CD14-positive monocyte (primary cell): ENCODE measurements at regions not wholly inside any gene's neighbourhood (a gene's known extent, or its start where the extent isn't known, plus 50 kb on each side); places are given as distances from the start of the nearest gene placed in this dataset.

Experiments used
- DNase-seq, 3 donors: peaks; one replicate each; pipeline ENCODE4 v3.0.0-alpha.2; 2011 to 2022
- H2AFZ ChIP-seq: 2 replicates; pipeline ENCODE4 v1.6.0; 2012; ENCODE audit warnings: mild to moderate bottlenecking, low read depth, low read length, inconsistent platforms; ENCODE audit not compliant: insufficient read depth, poor library complexity, severe bottlenecking
- H3K27ac ChIP-seq, 2 donors: 1 replicate in 1 of 2; 2 replicates in 1 of 2; pipeline ENCODE4 v1.5.1; 2012 to 2013; ENCODE audit warnings: low read length in 2 of 2, control low read depth in 1 of 2, inconsistent platforms in 1 of 2, low read depth in 1 of 2, mild to moderate bottlenecking in 1 of 2
- H3K27me3 ChIP-seq, 2 donors: one replicate each; pipeline versions ENCODE4 v1.6.0 to v1.6.1; 2011 to 2013; ENCODE audit warnings: low read length in 2 of 2; ENCODE audit not compliant: control insufficient read depth in 2 of 2, insufficient read depth in 2 of 2
- H3K36me3 ChIP-seq, 2 donors: replicated peaks in 1 of 2; 1 replicate in 1 of 2; 2 replicates in 1 of 2; pipeline versions ENCODE4 v1.5.1 to v1.6.1; 2012 to 2013; ENCODE audit warnings: low read length in 2 of 2, control low read depth in 1 of 2, inconsistent platforms in 1 of 2, mild to moderate bottlenecking in 1 of 2; ENCODE audit not compliant: insufficient read depth in 2 of 2, control insufficient read depth in 1 of 2
- H3K4me1 ChIP-seq, 2 donors: 1 replicate in 1 of 2; 2 replicates in 1 of 2; pipeline versions ENCODE4 v1.5.1 to v1.6.1; 2012 to 2013; ENCODE audit warnings: low read length in 2 of 2, control low read depth in 1 of 2, inconsistent platforms in 1 of 2, mild to moderate bottlenecking in 1 of 2, moderate library complexity in 1 of 2; ENCODE audit not compliant: insufficient read depth in 2 of 2, control insufficient read depth in 1 of 2
- H3K4me2 ChIP-seq: replicated peaks from 2 replicates; pipeline ENCODE3; 2012; ENCODE audit warnings: low read length, moderate library complexity, mild to moderate bottlenecking; ENCODE audit not compliant: poor library complexity, severe bottlenecking; ENCODE audit errors: extremely low read depth
- H3K4me3 ChIP-seq, 3 experiments: fragments of 200-600 bp in 1 of 3; sonication (generic) in 1 of 3; replicated peaks in 1 of 3; 1 replicate in 2 of 3; 2 replicates in 1 of 3; pipeline ENCODE4 v1.5.1; 2011 to 2013; ENCODE audit warnings: low read length in 3 of 3, mild to moderate bottlenecking in 3 of 3, control low read depth in 2 of 3, low read depth in 2 of 3, inconsistent platforms in 1 of 3, moderate library complexity in 1 of 3
- H3K79me2 ChIP-seq: 2 replicates; pipeline ENCODE4 v1.6.0; 2012; ENCODE audit warnings: mild to moderate bottlenecking, control low read depth, inconsistent platforms, low read length, moderate library complexity; ENCODE audit not compliant: insufficient read depth
- H3K9ac ChIP-seq: 2 replicates; pipeline ENCODE4 v1.6.0; 2017; ENCODE audit warnings: low read length, mild to moderate bottlenecking; ENCODE audit not compliant: insufficient read depth, poor library complexity, severe bottlenecking
- H3K9me3 ChIP-seq, 2 donors: replicated peaks in 1 of 2; 1 replicate in 1 of 2; 2 replicates in 1 of 2; pipeline versions ENCODE4 v1.5.1 to v1.6.1; 2012 to 2013; ENCODE audit warnings: low read length in 2 of 2, control low read depth in 1 of 2; ENCODE audit not compliant: control insufficient read depth in 1 of 2, insufficient read depth in 1 of 2
- H4K20me1 ChIP-seq: 2 replicates; pipeline ENCODE4 v1.6.0; 2012; ENCODE audit warnings: mild to moderate bottlenecking, low read length, control low read depth, moderate library complexity; ENCODE audit not compliant: insufficient read depth
- H3K27ac Mint-ChIP-seq, 7 donors: one replicate each; pipeline ENCODE4 v1.8.0; 2020; ENCODE audit warnings: mild to moderate bottlenecking in 7 of 7, mixed read lengths in 7 of 7, moderate library complexity in 6 of 7, inconsistent platforms in 2 of 7
- H3K27me3 Mint-ChIP-seq, 3 donors: one replicate each; pipeline ENCODE4 v1.8.0; 2021 to 2022; ENCODE audit warnings: low read depth in 3 of 3, mild to moderate bottlenecking in 3 of 3, mixed read lengths in 3 of 3, moderate library complexity in 3 of 3, inconsistent platforms in 1 of 3
- H3K36me3 Mint-ChIP-seq, 2 donors: one replicate each; pipeline ENCODE4 v1.8.0; 2020; ENCODE audit warnings: mixed read lengths in 2 of 2, inconsistent platforms in 1 of 2, mild to moderate bottlenecking in 1 of 2
- H3K4me1 Mint-ChIP-seq: one replicate; pipeline ENCODE4 v1.8.0; 2020; ENCODE audit warnings: mild to moderate bottlenecking, mixed read lengths
- H3K4me3 Mint-ChIP-seq, 2 donors: one replicate each; pipeline ENCODE4 v1.8.0; 2020; ENCODE audit warnings: mild to moderate bottlenecking in 2 of 2, mixed read lengths in 2 of 2, moderate library complexity in 1 of 2
- H3K9me3 Mint-ChIP-seq, 7 donors: one replicate each; pipeline ENCODE4 v1.8.0; 2020 to 2022; ENCODE audit warnings: mixed read lengths in 7 of 7, mild to moderate bottlenecking in 6 of 7, moderate library complexity in 6 of 7, inconsistent platforms in 2 of 7
- WGBS: methylation state at CpG from one replicate; pipeline ENCODE4 v1.1.5; 2013; ENCODE audit warnings: missing lambda C conversion rate; ENCODE audit not compliant: insufficient coverage; 5-methylcytosine and 5-hydroxymethylcytosine counted together
- intact Hi-C, 2 donors: fragments of 100-400 bp; cut with micrococcal nuclease; formaldehyde crosslinking; loops; one replicate each; pipeline versions ENCODE4 v1.15.0 to v1.15.1; 2023
- TF ChIP-seq, protein P1 (sequence below): fragments of 200-600 bp; IDR thresholded peaks from one replicate; pipeline ENCODE4 v1.8.0; 2022; ENCODE audit warnings: antibody characterized with exemption, mild to moderate bottlenecking

DNA sequence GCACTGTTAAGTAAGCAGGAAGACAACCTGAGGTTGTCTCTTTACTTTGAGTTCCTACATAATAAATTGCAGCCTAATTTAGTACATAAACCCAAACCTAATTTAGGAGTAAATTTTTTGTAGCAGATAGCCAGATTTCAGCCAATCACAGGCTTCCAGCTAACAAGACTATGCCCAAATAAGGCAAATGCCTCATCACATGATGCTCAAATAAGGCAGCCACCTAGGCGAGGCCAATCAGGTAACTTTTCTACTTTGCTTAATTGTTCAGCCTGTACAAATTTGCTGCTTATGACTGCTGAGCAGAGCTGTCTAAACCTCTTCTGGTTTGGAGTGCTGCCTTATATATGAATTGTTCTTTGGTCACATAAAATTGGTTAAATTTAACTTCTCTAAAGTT is 1118.7 kb upstream of the TMEM132C start:
- H3K9me3 ChIP-seq = peaks cover 0 to 8% of the 10 kb centered on the region in 2 donors
- no peak overlapping the region for H2AFZ ChIP-seq
- intact Hi-C loops = no loop called here
- Mint-ChIP-seq H3K4me1 (peaks cover 8% of the 10 kb centered on the region), H3K36me3 (no peaks in the 10 kb centered on the region), H3K27ac (no peak overlapping the region), H3K4me3 (no peak overlapping the region), H3K27me3 (peaks cover 7 to 15% (median 7%) of the 10 kb centered on the region in 3 donors), H3K9me3 (peaks cover 0 to 7% (median 3%) of the 10 kb centered on the region in 7 donors)
- TF ChIP-seq, protein P1, sequence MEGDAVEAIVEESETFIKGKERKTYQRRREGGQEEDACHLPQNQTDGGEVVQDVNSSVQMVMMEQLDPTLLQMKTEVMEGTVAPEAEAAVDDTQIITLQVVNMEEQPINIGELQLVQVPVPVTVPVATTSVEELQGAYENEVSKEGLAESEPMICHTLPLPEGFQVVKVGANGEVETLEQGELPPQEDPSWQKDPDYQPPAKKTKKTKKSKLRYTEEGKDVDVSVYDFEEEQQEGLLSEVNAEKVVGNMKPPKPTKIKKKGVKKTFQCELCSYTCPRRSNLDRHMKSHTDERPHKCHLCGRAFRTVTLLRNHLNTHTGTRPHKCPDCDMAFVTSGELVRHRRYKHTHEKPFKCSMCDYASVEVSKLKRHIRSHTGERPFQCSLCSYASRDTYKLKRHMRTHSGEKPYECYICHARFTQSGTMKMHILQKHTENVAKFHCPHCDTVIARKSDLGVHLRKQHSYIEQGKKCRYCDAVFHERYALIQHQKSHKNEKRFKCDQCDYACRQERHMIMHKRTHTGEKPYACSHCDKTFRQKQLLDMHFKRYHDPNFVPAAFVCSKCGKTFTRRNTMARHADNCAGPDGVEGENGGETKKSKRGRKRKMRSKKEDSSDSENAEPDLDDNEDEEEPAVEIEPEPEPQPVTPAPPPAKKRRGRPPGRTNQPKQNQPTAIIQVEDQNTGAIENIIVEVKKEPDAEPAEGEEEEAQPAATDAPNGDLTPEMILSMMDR = no peak
- no CpG with 5 or more reads among the region's 1 CpG for WGBS
- no peak for DNase-seq
- H3K9ac ChIP-seq = no peak overlapping the region
- no peak overlapping the region for H3K4me3 ChIP-seq
- H3K4me2 ChIP-seq = no peak overlapping the region
- peaks cover 5 to 7% of the 10 kb centered on the region in 2 donors for H3K4me1 ChIP-seq
- no peaks in the 10 kb centered on the region for H4K20me1 ChIP-seq
- no peak overlapping the region for H3K27ac ChIP-seq
- no peaks in the 10 kb centered on the region for H3K79me2 ChIP-seq
- H3K27me3 ChIP-seq = peaks cover 0 to 9% of the 10 kb centered on the region in 2 donors
- no peaks in the 10 kb centered on the region for H3K36me3 ChIP-seq

DNA sequence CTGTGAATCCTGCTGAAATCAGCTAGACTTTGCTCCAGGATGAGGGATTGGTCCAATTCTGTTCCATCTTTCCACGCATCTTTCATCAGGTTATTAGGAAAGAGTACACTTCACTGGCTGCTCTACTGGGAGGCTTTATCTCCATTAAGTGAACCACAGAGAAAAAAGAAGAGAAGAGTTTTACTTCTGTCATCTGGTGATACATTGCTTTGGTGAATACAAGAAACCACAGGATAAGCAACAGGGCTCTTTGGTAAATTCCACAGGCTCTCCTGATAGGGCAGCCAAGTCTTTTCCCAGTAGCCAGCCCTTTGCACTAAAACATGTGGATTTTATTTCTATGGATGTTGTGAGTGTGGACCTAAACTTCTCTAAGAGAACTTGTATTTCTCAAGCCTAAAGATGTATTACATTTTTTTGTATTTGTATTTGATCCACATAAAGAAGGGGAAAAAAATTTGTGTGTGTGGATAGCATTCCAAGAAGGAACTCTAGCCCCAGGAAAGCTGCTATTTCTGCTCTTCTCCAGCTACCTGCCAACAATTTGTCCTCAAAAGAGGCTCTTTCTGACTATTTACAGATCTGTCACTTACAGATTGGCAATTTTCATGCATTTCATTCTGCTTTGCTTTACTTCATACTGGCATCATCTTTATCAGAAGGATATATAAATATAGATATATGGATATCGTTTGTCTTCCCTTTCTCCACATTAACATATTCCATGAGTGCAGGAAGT is 1117.6 kb upstream of the TMEM132C start:
- Histone ChIP-seq H3K9ac (no peak overlapping the region), H3K4me1 (peaks cover 5 to 7% of the 10 kb centered on the region in 2 donors), H4K20me1 (no peaks in the 10 kb centered on the region), H3K9me3 (peaks cover 0 to 8% of the 10 kb centered on the region in 2 donors), H2AFZ (no peak overlapping the region), H3K27me3 (peaks cover 0 to 9% of the 10 kb centered on the region in 2 donors), H3K4me3 (no peak overlapping the region), H3K4me2 (no peak overlapping the region), H3K36me3 (no peaks in the 10 kb centered on the region), H3K79me2 (no peaks in the 10 kb centered on the region), H3K27ac (no peak overlapping the region)
- Mint-ChIP-seq H3K27me3 (peaks cover 7 to 15% (median 7%) of the 10 kb centered on the region in 3 donors), H3K27ac (no peak overlapping the region), H3K4me1 (peaks cover 5% of the 10 kb centered on the region), H3K36me3 (no peaks in the 10 kb centered on the region), H3K4me3 (no peak overlapping the region), H3K9me3 (peaks cover 0 to 7% (median 4%) of the 10 kb centered on the region in 7 donors)
- TF ChIP-seq, protein P1 = no peak
- DNase-seq = no peak
- WGBS = no CpG with 5 or more reads among the region's 2 CpGs
- intact Hi-C loops = no loop called here
